ENCODE measurements at regions not wholly inside any gene's neighbourhood (a gene's known extent, or its start where the extent isn't known, plus 50 kb on each side); places are given as distances from the start of the nearest gene placed in this dataset.

GRCh38 chr17:79169366-79169765 is 94.7 kb downstream of the ENGASE start:
- TF ChIP-seq EZH2 (IDR thresholded peaks at IDR 0.05; ENCODE audit: low read depth) (no peak), CTCF (conservative IDR thresholded peaks at IDR 0.05) (no peak)
